A172 (cell line): ENCODE measurements at regions not wholly inside any gene's neighbourhood (a gene's known extent, or its start where the extent isn't known, plus 50 kb on each side); places are given as distances from the start of the nearest gene placed in this dataset.
A peak's percentile ranks its signal among the peaks of the same experiment; 100 is the strongest.
"Not testable (repeated sequence)": the region's sequence is repeated elsewhere in the genome, so short reads cannot be mapped to it uniquely, and the experiment has no call there.

Experiments
- DNase-seq: peaks from one replicate; pipeline ENCODE4 v3.0.0-alpha.2; 2015; ENCODE audit warnings: low spot score

DNA sequence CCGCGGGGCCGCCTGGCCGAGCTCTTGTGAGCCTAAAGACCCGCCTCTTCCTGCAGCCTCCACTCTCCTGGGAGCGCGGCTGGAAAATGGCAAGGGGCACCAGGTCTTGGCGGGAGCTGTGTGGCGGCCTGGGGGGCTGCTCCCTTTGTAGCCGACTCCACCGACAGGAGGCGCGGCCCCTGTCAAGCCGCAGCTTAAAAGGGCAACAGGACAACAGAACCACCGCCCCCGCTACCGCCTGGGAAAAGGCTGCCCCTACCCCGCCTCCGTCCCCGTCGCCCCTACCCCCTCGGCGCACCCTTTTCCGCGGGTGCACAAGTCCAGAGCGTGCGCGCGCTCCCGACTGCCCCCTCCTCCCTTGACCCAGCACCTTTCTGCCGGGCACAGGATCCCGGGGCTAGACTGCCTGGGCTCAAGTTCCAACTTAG is 60.3 kb downstream of the GOLGA8K start:
- DNase-seq, result peak; percentile 13

DNA sequence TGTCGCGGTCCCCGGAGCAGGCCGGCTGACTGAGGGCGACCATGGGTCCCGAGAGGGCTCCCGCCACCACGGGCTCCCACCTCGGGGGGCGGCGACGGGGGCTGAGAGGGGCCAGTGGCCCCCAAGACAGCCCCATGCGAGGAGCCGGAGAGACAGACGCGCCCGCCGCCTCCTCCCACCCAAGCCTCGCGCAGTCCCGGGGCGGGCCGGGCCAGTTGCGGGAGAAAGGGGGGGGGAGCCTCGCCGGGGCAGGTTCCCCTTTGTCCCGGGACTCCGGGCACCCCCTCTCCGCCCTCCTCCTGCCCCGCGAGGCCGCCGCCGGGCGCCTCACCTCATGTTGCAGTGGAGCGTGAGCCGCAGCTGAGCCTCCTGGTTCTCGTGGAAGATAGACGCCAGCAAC is 60.8 kb downstream of the GOLGA8K start:
- not testable (repeated sequence) for DNase-seq

- DNase-seq, result not testable (repeated sequence)
These were observed 61.6 kb downstream of the GOLGA8K start for GRCh38 chr15:32341530-32341929.

GRCh38 chr15:32336804-32337203 is 66.3 kb downstream of the GOLGA8K start:
- not testable (repeated sequence) for DNase-seq

DNA sequence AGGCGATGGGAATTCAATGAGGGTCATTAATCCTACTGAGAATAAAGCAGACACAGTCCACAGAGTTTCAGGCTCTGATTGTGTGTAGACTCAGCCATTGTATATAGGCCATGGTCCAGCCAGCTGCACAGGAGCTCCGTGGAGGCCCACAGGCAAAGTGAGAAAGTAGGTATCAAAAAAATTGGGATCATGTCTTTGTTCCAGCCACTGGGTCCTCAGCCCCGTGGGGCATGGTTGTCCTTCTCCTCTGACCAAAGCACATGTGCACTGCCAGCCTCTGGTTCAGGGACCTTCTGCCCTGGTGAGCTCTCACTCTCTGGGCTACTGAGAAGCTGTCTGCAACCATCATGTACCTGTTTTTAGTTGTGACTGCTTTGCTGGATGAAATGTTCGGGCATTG is 79.7 kb downstream of the GOLGA8K start:
- not testable (repeated sequence) for DNase-seq

GRCh38 chr15:32319247-32319646 is 83.8 kb downstream of the GOLGA8K start:
- not testable (repeated sequence) for DNase-seq

GRCh38 chr15:32316482-32316881 is 86.6 kb downstream of the GOLGA8K start:
- not testable (repeated sequence) for DNase-seq

DNA sequence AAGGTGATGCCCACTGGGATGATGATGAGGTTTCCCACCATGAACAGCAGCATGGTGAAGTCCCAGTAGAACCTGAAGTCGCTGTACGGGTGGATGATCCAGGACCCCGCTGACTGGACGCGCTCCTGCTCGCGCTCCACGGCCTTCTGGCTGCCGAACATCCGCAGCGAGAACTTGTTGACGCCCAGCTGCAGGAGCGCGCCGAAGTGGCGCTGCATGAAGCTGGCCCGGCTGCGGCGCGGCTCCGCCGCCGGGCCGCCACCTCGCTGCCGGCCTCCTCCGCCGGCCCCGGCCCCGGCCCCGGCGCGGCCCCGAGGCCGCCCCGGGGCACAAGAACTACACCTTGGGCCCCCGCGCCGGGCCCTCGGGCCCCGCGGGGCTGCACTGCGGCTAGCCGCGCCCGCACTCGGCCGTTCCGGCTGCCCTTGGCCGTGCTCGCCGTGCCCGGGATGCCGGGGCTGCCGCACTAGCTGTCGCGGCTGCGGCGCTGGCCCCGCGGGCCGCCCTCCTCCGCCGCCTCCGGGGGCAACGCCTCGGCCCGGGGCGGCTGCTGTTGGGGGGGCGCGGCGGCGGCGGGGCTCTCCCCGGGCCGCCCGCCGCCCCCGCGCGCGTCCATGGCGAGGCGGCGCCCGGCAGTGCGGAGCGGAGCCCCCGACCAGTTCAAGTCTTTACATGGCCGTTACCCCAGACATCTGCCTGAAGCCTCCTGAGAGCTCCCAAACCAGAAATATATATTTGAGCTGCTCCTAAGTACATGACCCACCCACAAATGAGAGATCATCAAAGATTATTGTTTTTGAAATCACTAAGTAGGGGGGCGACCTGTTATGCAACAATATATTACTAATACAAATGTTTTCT is 87.8 kb downstream of the GOLGA8K start:
- not testable (repeated sequence) for DNase-seq

- DNase-seq, result not testable (repeated sequence)
These were observed 89.5 kb downstream of the GOLGA8K start for GRCh38 chr15:32313446-32314209.

- DNase-seq, result not testable (repeated sequence)
These were observed 90.4 kb downstream of the GOLGA8K start for GRCh38 chr15:32312721-32313120.

DNA sequence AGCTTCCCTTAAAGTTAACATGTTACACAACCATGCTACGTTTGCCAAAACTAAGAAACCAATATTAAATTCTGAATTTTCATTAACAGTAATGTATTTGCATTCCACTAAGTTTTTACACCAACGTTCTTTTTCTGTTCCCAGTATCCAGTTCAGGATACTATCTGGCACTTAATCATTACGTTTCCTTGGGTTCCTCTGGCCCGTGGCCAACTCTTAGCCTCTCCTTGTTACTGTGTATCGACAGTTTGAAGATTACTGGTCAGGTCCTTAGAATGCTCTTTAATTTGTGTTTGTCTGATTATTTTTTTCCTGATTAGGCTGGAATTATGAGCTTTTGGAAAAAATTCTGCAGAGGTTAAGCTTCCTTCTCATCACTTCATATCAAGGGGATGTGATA is 95.5 kb downstream of the GOLGA8K start:
- DNase-seq, result not testable (repeated sequence)

DNA sequence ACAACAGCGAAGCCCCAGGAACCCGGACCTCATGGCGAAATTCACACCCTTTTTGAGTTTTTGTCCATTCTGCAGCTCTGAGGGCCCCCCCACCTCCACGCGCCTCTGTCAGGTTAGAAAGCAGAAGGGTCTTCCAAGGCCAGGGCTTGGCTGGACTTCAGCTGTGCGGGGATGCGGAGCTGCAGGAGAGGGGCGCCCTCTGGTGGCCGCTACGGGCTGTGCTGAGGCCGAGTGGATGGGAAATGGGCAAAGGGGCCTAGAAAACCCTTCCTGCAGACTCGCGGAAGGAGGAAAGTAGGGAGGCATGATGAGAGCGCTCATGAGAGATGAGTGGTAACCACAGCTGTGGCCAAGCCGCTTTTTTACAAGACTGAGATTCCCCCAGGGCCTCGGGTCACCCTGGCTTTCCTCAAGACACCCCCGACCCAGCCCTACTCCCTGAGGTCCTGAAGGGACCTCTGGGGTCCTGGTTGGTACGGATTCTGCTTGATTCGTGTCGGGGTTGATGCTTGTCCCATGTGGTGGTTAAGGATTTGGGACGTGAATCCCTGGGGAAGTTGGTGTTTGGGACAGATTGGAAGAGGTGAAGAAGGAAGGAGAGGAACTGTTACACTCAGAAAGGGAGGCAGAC is 126.8 kb downstream of the GOLGA8K start:
- DNase-seq, result not testable (repeated sequence)

DNA sequence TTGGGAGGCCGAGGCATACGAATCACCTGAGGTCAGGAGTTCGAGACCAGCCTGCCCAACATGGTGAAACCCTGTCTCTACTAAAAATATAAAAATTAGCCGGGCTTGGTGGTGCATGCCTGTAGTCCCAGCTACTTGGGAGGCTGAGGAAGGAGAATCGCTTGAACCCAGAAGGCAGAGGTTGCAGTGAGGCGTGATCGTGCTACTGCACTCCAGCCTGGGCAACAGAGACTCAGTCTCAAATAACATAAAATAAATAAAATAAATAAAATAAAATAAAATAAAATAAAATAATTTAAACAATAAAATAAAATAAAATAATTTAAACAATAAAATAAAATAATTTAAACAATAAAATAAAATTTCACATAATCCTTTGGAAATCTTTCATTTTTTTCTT is 149.1 kb downstream of the GOLGA8K start:
- DNase-seq, result not testable (repeated sequence)

- DNase-seq, result not testable (repeated sequence)
These were observed 153.9 kb downstream of the GOLGA8K start for GRCh38 chr15:32249207-32249606.

- not testable (repeated sequence) for DNase-seq
These were observed 159.4 kb downstream of the GOLGA8K start for GRCh38 chr15:32243727-32244126.

GRCh38 chr15:32242780-32243528 is 160.1 kb downstream of the GOLGA8K start:
- not testable (repeated sequence) for DNase-seq

GRCh38 chr15:32227410-32228114 is 175.5 kb downstream of the GOLGA8K start:
- not testable (repeated sequence) for DNase-seq

DNA sequence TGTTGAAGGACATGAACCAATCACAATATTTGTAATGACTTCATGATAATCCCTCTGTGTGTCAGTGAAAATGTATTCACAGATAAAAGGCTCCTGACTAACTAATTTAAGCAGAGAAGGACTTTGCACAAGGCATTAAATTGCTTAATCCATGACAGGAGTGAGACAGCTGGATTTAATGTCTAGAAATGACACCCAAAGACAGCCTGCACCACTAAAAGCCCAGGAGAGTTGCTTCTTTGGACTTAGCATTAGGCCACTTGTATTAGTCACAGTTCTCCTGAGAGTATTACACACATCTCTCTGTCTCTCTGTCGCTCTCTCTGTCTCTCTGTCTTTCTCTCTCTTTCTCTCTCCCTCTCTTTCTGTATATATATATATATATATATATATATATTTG is 180.4 kb downstream of the GOLGA8K start:
- DNase-seq, result no peak
